Stimulated activated CD4-positive, alpha-beta T cell treated with anti-CD3 and anti-CD28 coated beads, Interleukin-4, amount 100 ng/mL, for 48 hours (primary cell): ENCODE measurements at regions not wholly inside any gene's neighbourhood (a gene's known extent, or its start where the extent isn't known, plus 50 kb on each side); places are given as distances from the start of the nearest gene placed in this dataset.
"Not testable (repeated sequence)": the region's sequence is repeated elsewhere in the genome, so short reads cannot be mapped to it uniquely, and the experiment has no call there.

ENCODE experiments used
- DNase-seq, 2 donors: peaks; one replicate each; pipeline ENCODE4 v3.0.0-alpha.2; 2020; ENCODE audit warnings: low read depth in 2 of 2

- no peak for DNase-seq
Measured at GRCh38 chr3:118504906-118505305, 529.7 kb downstream of the IGSF11 start.

- DNase-seq: no peak
Measured at GRCh38 chr3:118505784-118506183, 528.9 kb downstream of the IGSF11 start.

- no peak for DNase-seq
Measured at GRCh38 chr3:118511402-118511801, 523.2 kb downstream of the IGSF11 start.

GRCh38 chr3:118512301-118512700 is 522.3 kb downstream of the IGSF11 start:
- no peak for DNase-seq

- DNase-seq: no peak
Measured at GRCh38 chr3:118525077-118525476, 509.6 kb downstream of the IGSF11 start.

GRCh38 chr3:118526758-118527513 is 507.7 kb downstream of the IGSF11 start:
- no peak for DNase-seq

- no peak for DNase-seq
Measured at GRCh38 chr3:118527514-118528044, 507.1 kb downstream of the IGSF11 start.

- no peak for DNase-seq
Measured at GRCh38 chr3:118529554-118529953, 505.1 kb downstream of the IGSF11 start.

- DNase-seq: no peak
Measured at GRCh38 chr3:118530350-118530922, 504.2 kb downstream of the IGSF11 start.

- not testable (repeated sequence) for DNase-seq
Measured at GRCh38 chr3:118530927-118531356, 503.7 kb downstream of the IGSF11 start.

- no peak for DNase-seq
Measured at GRCh38 chr3:118531816-118532215, 502.8 kb downstream of the IGSF11 start.

- no peak for DNase-seq
Measured at GRCh38 chr3:118533676-118534075, 501.0 kb downstream of the IGSF11 start.

- DNase-seq: no peak
Measured at GRCh38 chr3:118534519-118534918, 500.1 kb downstream of the IGSF11 start.

- DNase-seq: no peak
Measured at GRCh38 chr3:118536764-118537163, 497.9 kb downstream of the IGSF11 start.

- no peak for DNase-seq
Measured at GRCh38 chr3:118537454-118537853, 497.2 kb downstream of the IGSF11 start.

- no peak for DNase-seq
Measured at GRCh38 chr3:118538187-118538586, 496.5 kb downstream of the IGSF11 start.

GRCh38 chr3:118539820-118540447 is 494.7 kb downstream of the IGSF11 start:
- DNase-seq: not testable (repeated sequence)

- not testable (repeated sequence) for DNase-seq
Measured at GRCh38 chr3:118540448-118540821, 494.2 kb downstream of the IGSF11 start.

GRCh38 chr3:118540826-118541225 is 493.8 kb downstream of the IGSF11 start:
- no peak for DNase-seq

- no peak for DNase-seq
Measured at GRCh38 chr3:118541796-118542195, 492.9 kb downstream of the IGSF11 start.

GRCh38 chr3:118543832-118544231 is 490.8 kb downstream of the IGSF11 start:
- no peak for DNase-seq

- DNase-seq: no peak
Measured at GRCh38 chr3:118544458-118544857, 490.2 kb downstream of the IGSF11 start.

- DNase-seq: no peak
Measured at GRCh38 chr3:118548434-118548833, 486.2 kb downstream of the IGSF11 start.
